ENCODE measurements at regions not wholly inside any gene's neighbourhood (a gene's known extent, or its start where the extent isn't known, plus 50 kb on each side); places are given as distances from the start of the nearest gene placed in this dataset.

GRCh38 chr15:68497206-68497910 lies 65.4 kb upstream of the ITGA11 start:
- in situ Hi-C loops (cut with HindIII; ENCODE audit: low pct_ligation_motif_present, low sequenced_read_pairs): no loop called here
- no peak for DNase-seq
- TF ChIP-seq CTCF (IDR thresholded peaks at IDR 0.05; ENCODE audit: low read depth, low read length, missing control alignments): no peak
- Histone ChIP-seq H3K4me3 (ENCODE audit: low read depth, low read length) (no peak overlapping the region), H3K27me3 (replicated peaks) (no peaks in the 10 kb centered on the region), H3K36me3 (replicated peaks) (no peaks in the 10 kb centered on the region), H3K27ac (no peak overlapping the region)

GRCh38 chr15:68498076-68498475 lies 66.1 kb upstream of the ITGA11 start:
- in situ Hi-C loops (cut with HindIII; ENCODE audit: low pct_ligation_motif_present, low sequenced_read_pairs): no loop called here
- TF ChIP-seq CTCF (IDR thresholded peaks at IDR 0.05; ENCODE audit: low read depth, low read length, missing control alignments): no peak
- no peaks in the 10 kb centered on the region for H3K27me3 ChIP-seq (replicated peaks)

GRCh38 chr15:68499620-68500312 lies 67.8 kb upstream of the ITGA11 start:
- no peak for DNase-seq
- H3K27ac ChIP-seq: no peak overlapping the region
- in situ Hi-C loops (cut with HindIII; ENCODE audit: low pct_ligation_motif_present, low sequenced_read_pairs): no loop called here
- no peak overlapping the region for H3K4me3 ChIP-seq (ENCODE audit: low read depth, low read length)
- H3K27me3 ChIP-seq (replicated peaks): no peaks in the 10 kb centered on the region
- no peak for TF ChIP-seq CTCF (IDR thresholded peaks at IDR 0.05; ENCODE audit: low read depth, low read length, missing control alignments)
- no peaks in the 10 kb centered on the region for H3K36me3 ChIP-seq (replicated peaks)

More at GRCh38 chr15:68498076-68498475, 66.1 kb upstream of the ITGA11 start:
- H3K36me3 ChIP-seq (replicated peaks): no peaks in the 10 kb centered on the region
- H3K4me3 ChIP-seq (ENCODE audit: low read depth, low read length): no peak overlapping the region
- no peak for DNase-seq
- H3K27ac ChIP-seq: no peak overlapping the region

- Histone ChIP-seq H3K4me3 (ENCODE audit: low read depth, low read length) (no peak overlapping the region), H3K27ac (no peak overlapping the region), H3K36me3 (replicated peaks) (no peaks in the 10 kb centered on the region), H3K27me3 (replicated peaks) (no peaks in the 10 kb centered on the region)
- no peak for TF ChIP-seq CTCF (IDR thresholded peaks at IDR 0.05; ENCODE audit: low read depth, low read length, missing control alignments)
- in situ Hi-C loops (cut with HindIII; ENCODE audit: low pct_ligation_motif_present, low sequenced_read_pairs): no loop called here
- no peak for DNase-seq
Measured at GRCh38 chr15:68500363-68501258, 68.6 kb upstream of the ITGA11 start.

GRCh38 chr15:68501259-68501591 lies 69.3 kb upstream of the ITGA11 start:
- TF ChIP-seq CTCF (IDR thresholded peaks at IDR 0.05; ENCODE audit: low read depth, low read length, missing control alignments): no peak
- no peaks in the 10 kb centered on the region for H3K36me3 ChIP-seq (replicated peaks)
- H3K27ac ChIP-seq: no peak overlapping the region
- DNase-seq: no peak
- H3K4me3 ChIP-seq (ENCODE audit: low read depth, low read length): no peak overlapping the region
- H3K27me3 ChIP-seq (replicated peaks): no peaks in the 10 kb centered on the region
- in situ Hi-C loops (cut with HindIII; ENCODE audit: low pct_ligation_motif_present, low sequenced_read_pairs): no loop called here

All from brain microvascular endothelial cell (primary cell).